Testis (tissue), 2 donors: ENCODE measurements at regions not wholly inside any gene's neighbourhood (a gene's known extent, or its start where the extent isn't known, plus 50 kb on each side); places are given as distances from the start of the nearest gene placed in this dataset.

Source experiments
- DNase-seq: peaks from one replicate; pipeline ENCODE4 v3.0.0-alpha.2; 2019
- H3K27ac ChIP-seq, 2 donors: fragments of 200-600 bp; sonication (generic); one replicate each; pipeline ENCODE4 v1.5.1; 2019
- H3K27me3 ChIP-seq: fragments of 200-600 bp; sonication (generic); one replicate; pipeline ENCODE4 v1.5.1; 2019
- H3K36me3 ChIP-seq: fragments of 200-600 bp; sonication (generic); one replicate; pipeline ENCODE4 v1.5.1; 2017; ENCODE audit warnings: low read depth; ENCODE audit errors: missing control alignments
- H3K4me1 ChIP-seq: fragments of 200-600 bp; sonication (generic); one replicate; pipeline ENCODE4 v1.5.1; 2019
- H3K4me3 ChIP-seq, 2 donors: fragments of 200-600 bp; sonication (generic); one replicate each; pipeline ENCODE4 v1.5.1; 2017 to 2019
- H3K9me3 ChIP-seq: fragments of 200-600 bp; sonication (generic); one replicate; pipeline ENCODE4 v1.5.1; 2017
- CTCF ChIP-seq, 3 experiments: fragments of 450-650 bp in 2 of 3; fragments of 200-600 bp in 1 of 3; sonication (generic) in 1 of 3; IDR thresholded peaks; one replicate each; pipeline ENCODE4 v1.5.1; 2016 to 2019; ENCODE audit warnings: antibody characterized with exemption in 3 of 3, mild to moderate bottlenecking in 2 of 3, moderate library complexity in 1 of 3
- POLR2A ChIP-seq: fragments of 450-650 bp; IDR thresholded peaks from one replicate; pipeline ENCODE4 v1.6.1; 2017; ENCODE audit warnings: antibody characterized with exemption, mild to moderate bottlenecking, moderate library complexity
- WGBS, 2 donors: methylation state at CpG; one replicate each; pipeline ENCODE4 v1.1.5; 2018; 5-methylcytosine and 5-hydroxymethylcytosine counted together
- intact Hi-C: fragments of 100-400 bp; cut with DNase I; formaldehyde crosslinking; loops from one replicate; pipeline ENCODE4 v1.15.1; 2023; ENCODE audit warnings: low total_unique reads

GRCh38 chr10:125444790-125445189 lies 238.2 kb downstream of the TEX36 start:
- intact Hi-C loops: no loop called here
- Histone ChIP-seq H3K4me1 (no peaks in the 10 kb centered on the region), H3K4me3 (no peak overlapping the region), H3K9me3 (no peaks in the 10 kb centered on the region), H3K27me3 (no peaks in the 10 kb centered on the region), H3K36me3 (no peaks in the 10 kb centered on the region), H3K27ac (no peak overlapping the region)
- no peak for TF ChIP-seq POLR2A
- TF ChIP-seq CTCF (IDR thresholded peaks at IDR 0.05): no peak
- WGBS, 2 donors: 84 to 90% methylated on average over 9 of the region's 9 CpGs
- DNase-seq: no peak

- 85 to 86% methylated on average over 13 of the region's 13 CpGs for WGBS, 2 donors
- DNase-seq: no peak
- H3K27me3 ChIP-seq: no peaks in the 10 kb centered on the region
- no peak for TF ChIP-seq POLR2A
- no peak for TF ChIP-seq CTCF (IDR thresholded peaks at IDR 0.05)
- H3K27ac ChIP-seq: no peak overlapping the region
- no peak overlapping the region for H3K4me3 ChIP-seq
- intact Hi-C loops: no loop called here
- H3K36me3 ChIP-seq: no peaks in the 10 kb centered on the region
- no peaks in the 10 kb centered on the region for H3K4me1 ChIP-seq
- no peaks in the 10 kb centered on the region for H3K9me3 ChIP-seq
Observed at GRCh38 chr10:125442856-125443540, 240.0 kb downstream of the TEX36 start.

- Histone ChIP-seq H3K4me1 (no peaks in the 10 kb centered on the region), H3K27ac (no peak overlapping the region), H3K36me3 (no peaks in the 10 kb centered on the region), H3K4me3 (no peak overlapping the region), H3K27me3 (no peaks in the 10 kb centered on the region), H3K9me3 (no peaks in the 10 kb centered on the region)
- intact Hi-C loops: no loop called here
- 76 to 83% methylated on average over 4 of the region's 4 CpGs for WGBS, 2 donors
- TF ChIP-seq CTCF (IDR thresholded peaks at IDR 0.05) (no peak), POLR2A (no peak)
- DNase-seq: no peak
Observed at GRCh38 chr10:125441151-125441550, 241.8 kb downstream of the TEX36 start.

GRCh38 chr10:125431149-125431548 lies 251.8 kb downstream of the TEX36 start:
- 81 to 87% methylated on average over 4 of the region's 4 CpGs for WGBS, 2 donors
- H3K4me3 ChIP-seq: no peak overlapping the region
- intact Hi-C loops: no loop called here
- no peaks in the 10 kb centered on the region for H3K27me3 ChIP-seq
- TF ChIP-seq POLR2A (no peak), CTCF (IDR thresholded peaks at IDR 0.05) (no peak)
- no peaks in the 10 kb centered on the region for H3K9me3 ChIP-seq
- H3K36me3 ChIP-seq: no peaks in the 10 kb centered on the region
- H3K27ac ChIP-seq: no peak overlapping the region
- no peaks in the 10 kb centered on the region for H3K4me1 ChIP-seq
- DNase-seq: no peak

GRCh38 chr10:125428054-125428453 lies 254.9 kb downstream of the TEX36 start:
- H3K9me3 ChIP-seq: no peaks in the 10 kb centered on the region
- intact Hi-C loops: no loop called here
- H3K27ac ChIP-seq: no peak overlapping the region
- no peaks in the 10 kb centered on the region for H3K4me1 ChIP-seq
- no peak for DNase-seq
- H3K36me3 ChIP-seq: no peaks in the 10 kb centered on the region
- no peaks in the 10 kb centered on the region for H3K27me3 ChIP-seq
- TF ChIP-seq CTCF (IDR thresholded peaks at IDR 0.05): no peak
- TF ChIP-seq POLR2A: no peak
- H3K4me3 ChIP-seq: no peak overlapping the region
- 94 to 95% methylated on average over 10 of the region's 10 CpGs for WGBS, 2 donors
